MM.1S (cell line): ENCODE measurements at regions not wholly inside any gene's neighbourhood (a gene's known extent, or its start where the extent isn't known, plus 50 kb on each side); places are given as distances from the start of the nearest gene placed in this dataset.

Experiments used
- CTCF ChIP-seq: fragments of 300-600 bp; sonication (generic); IDR thresholded peaks from 2 replicates; pipeline ENCODE4 v1.5.1; 2016; ENCODE audit warnings: antibody characterized with exemption, low read length, mixed read lengths
- EZH2 ChIP-seq: fragments of 300-600 bp; sonication (generic); optimal IDR thresholded peaks from 2 replicates; pipeline ENCODE3; 2017; ENCODE audit warnings: low read depth, mild to moderate bottlenecking, antibody characterized with exemption, low read length, mixed read lengths
- EZH2phosphoT487 ChIP-seq: fragments of 300-600 bp; sonication (generic); IDR thresholded peaks from 2 replicates; pipeline ENCODE4 v1.6.1; 2018; ENCODE audit warnings: antibody characterized with exemption, low read length

DNA sequence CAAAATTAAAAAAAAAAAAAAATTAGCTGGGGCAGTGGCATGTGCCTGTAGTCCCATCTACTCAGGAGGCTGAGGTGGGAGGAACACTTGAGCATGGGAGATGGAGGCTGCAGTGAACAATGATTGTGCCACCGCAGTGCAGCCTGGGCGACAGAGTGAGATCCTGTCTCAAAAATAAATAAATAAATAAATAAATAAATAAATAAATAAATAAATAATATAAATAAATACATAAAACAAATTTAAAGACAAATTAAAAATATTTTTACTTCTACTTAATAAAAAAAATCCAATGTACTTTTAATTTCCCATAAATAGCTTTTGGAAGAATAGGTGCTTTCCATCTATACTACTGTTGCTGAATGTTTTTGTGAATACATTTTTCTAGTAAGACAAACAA, 598.4 kb upstream of the EDIL3 start:
- TF ChIP-seq CTCF (no peak), EZH2phosphoT487 (no peak), EZH2 (no peak)
